DMS114 treated with DMSO at 0.1 percent for 48 hours (cell line): ENCODE measurements at regions not wholly inside any gene's neighbourhood (a gene's known extent, or its start where the extent isn't known, plus 50 kb on each side); places are given as distances from the start of the nearest gene placed in this dataset.

Experiments used
- DNase-seq: peaks from one replicate; lab custom pipeline; 2025; ENCODE audit not compliant: unreplicated experiment; lab: John Stamatoyannopoulos, UW

DNA sequence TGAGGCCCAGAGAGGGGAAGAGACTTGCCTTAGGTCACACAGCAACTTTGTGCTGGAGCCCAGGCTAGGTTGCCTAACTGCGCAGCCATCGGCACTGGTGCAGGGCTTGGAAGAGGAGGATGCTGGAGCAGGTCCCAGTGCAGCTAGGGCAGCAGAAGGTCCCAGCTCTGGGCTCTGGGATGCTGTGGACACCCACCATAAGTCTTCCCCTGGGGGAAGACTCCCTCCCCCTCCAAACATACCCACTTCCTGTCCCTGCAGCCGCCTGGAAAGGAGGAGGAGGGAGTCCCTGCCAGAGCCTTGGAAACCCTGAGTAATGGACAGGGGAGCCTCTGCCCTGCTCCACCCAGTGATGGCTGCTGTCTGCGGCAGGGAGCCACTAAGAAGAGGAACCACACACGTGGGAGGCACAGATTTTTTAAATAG is 93.6 kb downstream of the NCR2 start:
- DNase-seq, result no peak

DNA sequence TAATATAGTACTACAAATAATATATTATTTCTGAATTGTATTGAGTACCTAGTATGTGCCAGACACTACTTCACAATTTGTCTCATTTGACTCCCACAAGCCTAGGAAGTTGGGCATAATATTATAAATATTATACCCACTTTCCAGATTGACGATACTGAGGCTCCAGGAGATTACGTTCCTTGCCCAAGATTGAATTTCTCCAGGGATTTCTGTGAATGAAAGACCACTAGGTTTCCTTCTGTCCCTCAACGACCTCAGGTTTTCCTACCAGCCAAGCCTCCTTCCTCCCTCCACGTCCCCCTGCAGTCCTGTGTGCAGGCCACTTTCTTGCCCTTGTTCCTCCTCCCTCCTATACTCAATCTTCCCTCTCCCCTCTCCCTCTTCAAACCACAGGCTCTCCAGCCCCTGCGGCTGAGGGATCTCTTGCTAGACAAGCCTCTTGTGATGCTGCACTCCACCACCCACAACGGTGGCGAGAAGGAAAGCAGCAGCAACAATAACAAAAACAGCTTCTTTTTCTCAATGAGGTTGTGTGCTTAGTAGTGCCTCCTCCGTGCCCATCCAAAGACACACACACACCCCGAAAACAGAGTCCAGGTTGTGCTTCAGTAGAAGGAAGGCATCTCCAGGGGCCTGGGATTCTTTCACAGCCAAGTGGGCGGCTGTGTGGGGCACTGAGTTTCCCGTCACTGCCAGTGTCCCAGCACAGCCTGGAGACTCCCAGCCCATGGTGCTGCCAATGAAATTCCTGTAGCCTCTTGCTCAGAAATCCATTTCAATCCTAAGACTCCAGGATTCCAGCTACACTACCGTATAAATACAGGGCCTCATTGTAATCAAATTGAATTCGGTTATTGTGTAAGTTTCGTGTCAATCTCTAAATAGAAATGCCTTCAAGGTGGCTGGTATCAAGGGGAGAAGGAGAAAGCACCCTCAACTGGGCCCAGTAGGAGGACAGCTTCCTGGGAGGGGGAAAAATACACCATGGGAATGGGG is 94.4 kb downstream of the NCR2 start:
- DNase-seq, result no peak

DNA sequence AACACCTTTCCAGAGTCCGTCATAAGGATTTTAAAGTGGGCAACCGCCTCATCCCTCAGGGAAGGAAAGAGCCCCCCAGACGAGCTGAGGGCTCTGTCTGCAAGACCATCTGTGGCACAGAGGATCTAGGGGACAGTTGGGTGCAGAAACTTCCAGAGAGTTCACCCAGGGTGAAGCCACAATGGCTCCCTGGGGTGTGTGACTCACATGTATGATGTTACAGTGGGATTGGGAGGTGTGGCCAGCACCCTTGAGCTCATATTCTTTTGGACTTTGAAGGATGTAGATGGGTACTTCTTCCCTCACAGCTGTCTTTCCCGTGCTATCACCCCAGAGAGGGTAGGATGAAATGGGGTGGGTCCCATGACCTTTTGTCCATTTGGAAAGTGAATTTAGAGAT is 95.5 kb downstream of the NCR2 start:
- no peak for DNase-seq

DNA sequence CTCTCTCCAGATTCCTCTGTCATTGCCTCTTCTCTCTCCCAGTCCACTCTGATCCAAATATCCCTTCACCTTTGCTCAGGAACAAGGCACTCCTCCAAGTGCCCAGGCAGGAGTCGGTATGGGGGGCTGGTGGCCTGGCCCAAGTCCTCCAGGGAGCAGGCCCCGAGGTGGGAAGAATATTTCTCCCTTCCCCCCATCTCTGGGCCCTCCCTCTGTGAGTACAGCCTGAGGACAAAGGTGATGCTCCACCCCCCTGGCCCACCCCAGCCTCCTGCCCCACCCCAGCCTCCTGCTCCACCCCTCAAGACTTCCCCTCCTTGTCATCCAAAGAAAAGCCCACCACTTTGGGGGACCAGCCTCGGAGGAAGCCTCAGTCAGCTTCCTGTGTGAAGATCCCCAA is 96.9 kb downstream of the NCR2 start:
- no peak for DNase-seq

DNA sequence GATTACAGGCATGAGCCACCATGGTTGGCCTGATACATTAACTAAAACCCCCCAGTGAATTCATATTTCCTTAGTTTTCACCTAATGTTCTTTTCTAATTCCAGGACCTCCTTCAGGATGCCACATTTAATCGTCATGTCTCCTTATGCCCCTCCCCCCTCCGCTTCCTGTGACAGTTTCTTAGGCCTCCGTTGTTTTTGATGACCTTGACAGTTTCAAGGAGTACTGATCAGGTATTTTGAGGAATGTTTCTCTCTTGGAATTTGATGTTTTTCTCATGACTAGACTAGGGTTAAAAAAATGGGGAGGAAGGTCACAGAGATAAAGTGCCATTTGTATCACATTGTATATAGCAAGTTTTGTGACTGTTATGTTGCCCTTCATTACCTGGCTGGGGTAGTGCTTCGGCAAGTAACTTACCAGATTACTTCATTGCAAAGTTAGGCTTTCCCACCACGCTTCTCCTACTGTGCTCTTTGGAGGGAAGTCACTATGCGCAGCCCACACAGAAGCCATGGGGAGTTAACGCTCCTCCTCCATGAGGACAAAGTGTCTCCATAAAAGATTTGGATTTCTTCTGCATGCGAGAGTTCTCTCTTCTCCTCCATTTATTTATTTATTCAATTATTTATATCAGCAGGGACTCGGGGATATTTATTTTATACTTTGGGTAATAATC is 99.5 kb downstream of the NCR2 start:
- DNase-seq, result no peak

DNA sequence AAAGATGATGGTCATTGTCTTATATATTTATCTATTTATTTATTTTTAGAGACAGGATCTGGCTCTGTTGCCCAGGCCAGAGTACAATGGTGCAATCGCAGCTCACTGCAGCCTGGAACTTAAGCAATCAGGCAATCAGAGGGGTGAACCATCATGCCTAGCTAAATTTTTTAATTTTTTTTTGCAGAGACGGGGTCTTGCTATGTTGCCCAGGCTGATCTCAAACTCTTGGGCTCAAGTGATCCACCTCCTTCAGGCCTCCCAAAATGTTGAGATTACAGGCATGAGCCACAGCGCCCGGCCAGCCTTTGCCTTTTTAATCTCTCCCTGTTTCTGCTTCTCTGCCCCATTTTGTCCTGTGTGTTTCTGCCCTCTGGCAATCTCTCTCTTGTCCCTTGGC is 102.2 kb downstream of the NCR2 start:
- DNase-seq, result no peak

DNA sequence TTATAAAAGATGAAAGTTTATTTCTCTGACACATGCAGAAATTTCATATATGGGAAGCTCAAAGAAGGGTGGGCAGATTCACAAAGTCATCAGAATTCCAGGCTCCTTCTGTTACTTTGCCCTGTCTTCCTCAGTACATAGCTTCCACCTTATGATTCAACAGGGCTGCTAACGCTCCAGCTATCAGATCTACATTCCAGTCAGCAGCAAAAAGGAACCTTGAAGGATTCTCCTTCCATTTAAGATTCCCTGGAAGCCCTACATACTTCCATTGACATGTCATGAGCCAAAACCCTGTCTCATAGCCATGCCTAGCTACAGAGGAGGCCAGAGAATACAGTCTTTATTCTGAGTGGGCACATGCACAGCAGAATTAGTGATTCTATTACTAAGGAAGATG is 103.3 kb downstream of the NCR2 start:
- no peak for DNase-seq

DNA sequence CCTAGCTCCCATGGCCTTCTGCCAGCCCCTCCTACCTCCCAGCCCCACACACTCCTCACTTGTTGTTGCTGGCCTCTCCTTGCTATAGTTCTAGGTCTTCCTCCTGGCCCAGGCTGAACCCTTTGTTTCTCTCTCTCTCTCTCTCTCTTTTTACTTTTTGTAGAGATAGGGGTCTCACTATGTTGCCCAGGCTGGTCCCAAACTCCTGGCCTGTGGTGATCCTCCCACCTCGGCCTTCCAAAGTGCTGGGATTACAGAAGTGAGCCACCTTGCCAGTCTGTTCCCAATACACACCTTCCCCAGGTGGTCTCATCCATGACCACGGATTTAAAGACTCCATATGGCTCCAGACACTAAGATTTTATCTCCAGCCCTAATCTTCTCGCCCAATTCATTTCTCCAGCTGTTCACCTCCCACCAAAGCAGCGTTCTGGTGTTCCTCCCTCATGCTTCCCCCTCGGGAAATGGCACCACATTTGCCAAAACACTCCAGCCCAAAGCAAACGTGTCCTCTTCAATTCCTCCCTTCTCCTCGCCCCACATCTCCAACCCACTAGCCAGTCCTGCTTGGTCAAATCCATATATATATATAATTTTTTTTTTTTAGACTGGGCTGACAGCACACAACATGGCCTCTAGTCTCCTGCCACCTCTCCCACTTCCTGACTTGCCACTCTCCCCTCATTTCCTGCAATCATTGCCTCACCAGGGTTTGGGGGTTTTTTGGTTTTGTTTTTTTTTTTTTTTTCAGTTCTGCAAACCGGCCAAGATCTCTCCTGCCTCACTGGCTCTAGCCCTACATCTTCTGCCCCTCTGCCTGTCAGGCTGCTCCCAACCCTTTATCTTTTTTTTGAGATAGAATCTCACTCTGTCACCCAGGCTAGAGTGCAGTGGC is 104.4 kb downstream of the NCR2 start:
- DNase-seq, result no peak

DNA sequence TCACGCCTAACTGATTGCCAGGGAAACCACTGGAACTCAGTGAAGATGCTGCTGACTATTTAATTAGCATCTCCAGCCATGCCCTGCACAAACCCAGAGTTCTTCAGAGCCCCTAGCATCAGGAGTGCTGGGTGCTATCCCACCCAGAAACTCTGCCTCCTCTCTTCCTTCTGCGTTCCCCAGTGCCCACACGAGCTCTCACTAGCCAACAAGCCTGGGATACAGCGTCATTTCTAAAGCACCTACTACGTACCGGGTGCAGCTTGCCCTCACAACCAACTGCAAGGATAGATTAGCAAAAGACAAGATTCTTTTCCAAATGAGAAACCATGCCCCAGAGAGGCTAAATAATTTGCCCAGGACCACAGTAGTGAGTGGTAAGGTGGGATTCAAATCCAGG is 105.2 kb upstream of the FOXP4 start:
- DNase-seq, result no peak

DNA sequence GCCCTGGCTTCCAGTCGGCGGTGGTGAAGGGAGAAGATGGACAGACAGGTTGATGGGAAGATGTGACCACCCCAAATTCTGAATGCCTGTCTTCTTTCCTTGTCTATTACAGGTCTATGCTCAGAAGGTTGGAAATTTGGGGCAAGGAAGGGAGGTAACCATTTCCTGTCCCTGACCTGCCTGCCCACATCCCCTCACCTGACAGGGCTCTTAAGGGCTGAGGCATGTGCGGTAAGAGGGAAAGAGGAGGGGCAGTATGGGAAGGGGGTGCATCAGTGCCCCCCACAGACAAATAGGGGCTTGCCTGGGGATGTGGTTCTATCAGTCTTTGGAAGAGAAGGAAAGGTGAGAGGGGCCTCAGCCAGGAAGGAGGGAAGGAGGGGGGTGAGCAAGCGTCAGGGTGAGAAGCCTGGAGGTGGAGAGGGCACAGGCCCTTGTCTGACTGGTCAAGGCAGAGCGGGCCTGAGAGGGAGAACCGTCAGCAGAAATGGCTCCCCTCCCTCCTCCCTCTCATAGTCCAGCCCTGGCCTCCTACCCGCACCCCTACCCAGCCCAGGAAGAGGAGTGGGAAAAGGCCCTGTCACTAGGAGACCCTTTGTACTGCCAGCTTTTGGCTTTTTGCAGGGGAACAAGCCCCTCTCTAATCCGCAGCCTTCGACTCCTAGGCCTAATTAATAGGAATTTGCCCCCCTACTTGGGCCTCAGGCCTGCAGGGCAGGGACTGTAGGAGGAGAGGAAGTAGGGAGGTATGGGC is 104.4 kb upstream of the FOXP4 start:
- DNase-seq, result no peak

DNA sequence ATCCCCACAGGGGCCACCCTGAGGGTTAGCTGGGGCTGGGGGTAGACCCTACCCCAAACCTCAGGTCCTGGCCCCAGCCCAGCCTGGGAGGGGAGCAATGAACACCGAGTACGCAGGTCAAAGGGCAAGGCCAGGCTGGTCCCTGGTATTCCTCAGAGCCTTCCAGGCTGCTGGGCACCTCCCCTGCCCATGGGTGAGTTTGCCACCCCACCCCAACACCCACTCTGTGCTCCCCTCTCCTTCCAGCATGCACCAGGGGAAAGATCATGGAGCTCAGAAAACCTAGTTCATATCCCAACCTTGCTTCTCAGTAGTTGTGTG is 103.9 kb upstream of the FOXP4 start:
- no peak for DNase-seq

DNA sequence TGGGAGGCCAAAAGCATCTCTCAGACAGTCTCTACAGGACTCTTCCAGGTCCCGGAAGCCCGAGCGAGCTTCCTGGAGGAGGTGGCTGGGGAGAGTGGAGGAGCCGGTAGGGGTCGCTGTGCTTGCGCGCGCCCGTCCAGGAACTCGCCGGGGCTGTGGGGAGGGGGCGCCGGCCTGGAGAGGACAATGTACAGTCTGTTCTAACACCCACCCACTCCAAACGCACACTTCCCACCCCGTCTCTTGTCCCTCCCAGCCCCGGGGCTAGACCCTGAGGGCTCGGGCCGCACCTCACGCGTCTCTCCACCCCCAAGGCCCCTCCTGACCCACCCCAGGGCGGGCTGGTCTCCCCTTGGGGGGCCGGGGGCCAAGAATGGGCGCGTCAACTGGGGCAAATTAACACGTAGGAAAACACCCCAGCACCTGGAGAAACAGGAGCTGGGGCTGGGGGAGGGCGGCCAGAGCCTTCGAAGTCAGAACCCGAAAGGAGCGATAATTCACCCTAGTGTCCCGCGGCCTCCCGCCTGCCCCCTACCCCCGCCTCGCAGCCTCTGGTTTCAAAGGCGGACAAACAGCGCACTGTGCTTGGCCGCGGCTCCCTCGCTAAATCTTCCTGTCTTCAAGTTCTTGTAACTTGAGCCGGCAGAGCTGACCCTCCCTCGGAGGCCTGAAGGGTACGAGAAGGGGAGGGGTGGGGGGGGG is 103.2 kb upstream of the FOXP4 start:
- DNase-seq, result no peak

DNA sequence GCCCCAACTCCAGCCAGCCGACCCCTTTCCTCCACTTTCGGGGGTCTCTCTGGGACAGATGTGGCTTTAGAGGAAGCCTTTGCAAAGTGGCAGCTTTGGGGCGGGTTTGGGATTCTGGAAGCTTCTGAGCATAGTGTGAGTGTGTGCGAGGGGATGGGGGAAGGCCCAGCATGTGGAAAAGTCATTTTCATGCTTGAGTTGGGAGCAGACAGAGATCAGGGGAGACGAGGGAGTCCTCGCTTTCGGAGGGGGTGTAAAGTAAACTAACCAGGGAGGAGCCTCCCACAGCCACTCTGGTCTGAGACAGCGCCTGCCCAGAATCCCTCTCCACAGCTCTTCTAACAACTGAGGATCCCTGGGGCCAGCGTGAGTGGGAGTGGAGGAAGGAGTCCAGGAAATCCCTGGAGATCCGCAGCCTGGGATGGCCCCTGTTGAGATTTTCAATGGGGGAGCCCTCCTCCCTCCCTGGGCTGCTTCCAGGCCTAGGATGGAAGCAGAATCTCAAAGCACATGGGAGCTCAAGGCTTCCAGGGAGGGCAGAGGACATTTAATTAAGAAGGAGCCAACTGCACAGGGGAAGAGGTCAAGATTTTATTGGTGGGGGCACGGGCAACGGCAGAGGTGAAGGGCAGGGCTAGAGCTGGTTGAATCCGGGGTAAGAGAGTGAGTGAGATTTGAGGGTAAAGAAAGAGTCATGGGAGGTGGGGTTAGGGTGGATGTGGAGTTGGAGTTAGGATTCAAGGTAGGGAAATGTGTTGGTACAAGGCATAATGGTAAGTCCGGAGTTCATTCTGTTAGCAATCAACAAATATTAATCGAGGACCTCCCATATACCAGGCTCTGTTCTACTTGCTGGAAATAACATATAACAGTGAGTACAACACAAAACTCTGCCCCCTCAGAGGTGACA is 102.3 kb upstream of the FOXP4 start:
- DNase-seq, result no peak

DNA sequence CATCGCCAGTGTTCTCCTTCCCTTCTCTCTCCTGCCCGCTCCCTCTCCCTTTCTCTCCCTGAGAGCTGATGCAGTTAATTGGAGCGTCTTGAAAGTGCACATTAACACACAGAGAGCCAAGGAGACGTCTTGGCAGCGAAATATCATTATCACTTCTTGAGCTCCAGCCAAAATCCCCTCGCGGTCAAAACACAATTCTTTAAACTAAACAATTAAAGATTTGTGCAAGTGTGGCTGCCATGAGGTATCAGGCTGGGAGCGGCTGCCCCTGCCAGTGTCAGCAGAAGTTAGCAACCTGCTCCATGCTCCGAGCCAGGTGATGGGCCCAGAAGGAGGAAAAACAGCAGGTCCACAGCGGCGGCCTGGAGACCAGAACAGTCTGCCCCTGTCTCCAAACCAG is 100.9 kb upstream of the FOXP4 start:
- no peak for DNase-seq

DNA sequence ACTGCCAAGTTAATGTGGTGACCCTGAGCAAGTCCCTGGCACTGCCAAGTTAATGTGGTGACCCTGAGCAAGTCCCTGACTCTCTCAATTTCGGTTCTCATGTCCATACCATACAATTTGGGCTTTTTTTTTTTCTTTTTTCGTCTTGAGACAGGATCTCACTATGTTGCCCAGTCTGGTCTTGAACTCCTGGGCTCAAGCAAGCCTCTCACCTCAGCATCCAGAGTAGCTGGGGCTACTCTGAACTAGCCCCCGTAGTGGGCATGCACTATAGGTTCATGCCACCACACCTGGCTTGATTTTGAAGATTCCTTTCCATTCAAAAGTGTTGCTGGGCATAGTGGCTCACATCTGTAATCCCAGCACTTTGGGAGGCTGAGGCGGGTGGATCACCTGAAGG is 100.0 kb upstream of the FOXP4 start:
- DNase-seq, result no peak

DNA sequence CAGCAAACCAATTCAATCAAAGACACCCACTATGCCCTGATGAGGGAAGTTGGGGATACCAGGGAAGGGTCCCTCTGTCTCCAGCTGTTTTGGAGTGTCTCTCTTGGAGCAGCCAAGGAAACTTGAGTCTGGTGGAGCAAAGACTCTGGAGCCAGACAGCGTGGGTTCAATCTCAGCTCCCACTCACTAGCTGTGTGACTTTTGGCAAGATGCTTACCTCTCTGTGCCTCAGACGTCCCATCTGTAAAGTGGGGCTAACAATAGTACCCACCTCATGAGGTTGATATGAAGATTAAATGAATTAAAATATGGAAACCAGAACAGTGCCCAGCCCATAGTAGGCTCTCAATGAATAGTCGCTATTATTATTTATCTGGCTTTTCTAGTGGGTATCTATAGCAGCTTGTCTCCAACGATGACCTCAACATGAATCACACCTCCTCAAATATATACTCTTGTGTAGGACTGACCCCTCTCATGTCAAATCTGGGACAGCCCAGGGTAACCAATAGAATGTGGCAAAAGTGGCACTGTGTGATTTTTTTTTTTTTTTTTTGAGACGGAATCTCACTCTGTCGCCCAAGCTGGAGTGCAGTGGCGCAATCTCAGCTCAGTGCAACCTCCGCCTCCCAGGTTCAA is 99.2 kb upstream of the FOXP4 start:
- no peak for DNase-seq

DNA sequence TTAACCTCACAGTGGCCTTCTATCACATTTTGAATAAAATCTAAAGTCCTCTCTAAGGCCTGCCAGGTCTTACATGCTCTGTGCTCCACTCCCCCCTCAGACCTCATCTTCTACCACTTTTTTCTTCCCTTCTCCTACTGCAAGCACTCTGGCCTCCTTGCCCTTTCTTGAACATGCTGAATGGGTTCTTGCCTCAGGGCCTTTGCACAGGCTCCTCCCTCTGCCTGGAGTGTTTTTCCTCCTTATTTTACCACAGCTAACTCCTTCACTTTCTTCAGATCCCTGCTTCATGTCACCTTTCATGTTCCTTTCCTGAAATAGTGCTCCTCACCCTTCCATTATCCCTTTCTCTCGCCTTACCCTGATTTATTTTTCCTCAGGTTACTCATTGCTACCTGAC is 97.9 kb upstream of the FOXP4 start:
- DNase-seq, result no peak

DNA sequence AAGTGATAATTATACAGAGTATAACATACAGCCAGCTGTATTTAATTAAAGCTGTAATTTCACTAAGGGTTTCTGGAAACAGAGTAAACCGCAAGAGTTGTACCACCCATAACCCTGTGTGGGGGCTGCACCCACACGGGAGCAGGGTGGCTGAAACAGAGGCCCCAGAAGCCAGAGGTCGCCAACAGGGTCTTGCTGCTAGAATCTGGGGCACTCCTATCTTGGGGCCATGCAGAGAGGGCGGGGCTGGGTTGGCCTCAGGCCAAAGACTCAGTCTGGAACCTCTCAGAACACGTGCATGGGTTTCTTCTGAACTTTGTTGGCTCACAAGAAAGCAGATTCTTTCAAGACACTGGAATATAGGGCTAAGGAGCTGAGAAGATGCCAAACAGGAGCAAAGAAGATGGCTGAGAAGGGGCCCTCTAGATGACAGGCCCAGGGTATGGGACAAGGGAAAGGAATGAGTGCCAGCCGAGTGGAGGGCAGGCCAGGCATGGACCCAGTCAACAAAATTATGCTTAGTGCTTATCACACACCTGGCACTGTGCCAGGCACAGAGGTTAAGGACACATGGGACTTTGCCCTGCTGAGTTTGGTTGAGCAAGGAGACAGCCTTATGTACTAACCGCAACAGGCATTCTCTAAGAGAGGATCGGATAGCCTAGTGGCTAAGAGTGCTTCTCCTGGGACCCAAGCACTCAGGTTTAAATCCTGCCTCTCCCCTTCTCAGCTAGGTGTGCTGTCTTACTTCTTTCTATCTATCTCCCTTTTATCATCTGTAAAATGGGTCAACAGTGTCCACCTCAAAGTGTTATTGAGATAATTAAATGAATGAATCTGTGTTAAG is 96.6 kb upstream of the FOXP4 start:
- no peak for DNase-seq
